ENCODE measurements at regions not wholly inside any gene's neighbourhood (a gene's known extent, or its start where the extent isn't known, plus 50 kb on each side); places are given as distances from the start of the nearest gene placed in this dataset.

DNA sequence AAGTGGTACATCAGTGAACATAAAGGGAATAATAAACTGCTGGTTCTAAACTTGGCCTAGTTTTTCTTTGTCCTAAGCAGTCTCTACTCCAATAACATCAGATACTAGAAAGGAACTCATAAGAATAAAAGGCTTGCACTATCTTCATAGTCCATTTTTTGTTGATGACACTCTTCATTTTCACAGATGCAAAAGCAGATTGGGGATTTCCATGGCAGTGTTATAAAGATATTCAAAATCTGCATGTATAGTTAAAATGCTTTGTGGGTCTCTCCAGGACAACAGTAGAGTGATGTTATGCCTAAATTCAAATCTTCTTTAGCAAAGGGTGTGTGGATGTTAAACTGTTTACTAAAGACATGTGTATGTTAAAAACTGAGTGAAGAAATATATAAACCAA is 745.8 kb downstream of the TRHDE start:
- POLR2A ChIA-PET (ENCODE audit: low non-redundant PET), result no interaction called here
- no TSS peak for BruUV-seq (replicated peaks)
- no peaks in the 10 kb centered on the region for H3K4me1 ChIP-seq (ENCODE audit: insufficient read depth, low read length, poor library complexity, severe bottlenecking)
- CTCF ChIA-PET, result no interaction called here
- no peak overlapping the region for H3K4me3 ChIP-seq (ENCODE audit: low read depth, low read length, poor library complexity, severe bottlenecking)
- no peaks in the 10 kb centered on the region for H3K27me3 ChIP-seq (replicated peaks; ENCODE audit: insufficient read depth, low read depth, low read length, poor library complexity)
- no peaks in the 10 kb centered on the region for H3K36me3 ChIP-seq (ENCODE audit: insufficient read depth, low read length, poor library complexity, severe bottlenecking)
- TF ChIP-seq EZH2 (IDR thresholded peaks at IDR 0.05; ENCODE audit: borderline replicate concordance, low read depth, low read length, poor library complexity, severe bottlenecking), result no peak
- TF ChIP-seq, protein P1, sequence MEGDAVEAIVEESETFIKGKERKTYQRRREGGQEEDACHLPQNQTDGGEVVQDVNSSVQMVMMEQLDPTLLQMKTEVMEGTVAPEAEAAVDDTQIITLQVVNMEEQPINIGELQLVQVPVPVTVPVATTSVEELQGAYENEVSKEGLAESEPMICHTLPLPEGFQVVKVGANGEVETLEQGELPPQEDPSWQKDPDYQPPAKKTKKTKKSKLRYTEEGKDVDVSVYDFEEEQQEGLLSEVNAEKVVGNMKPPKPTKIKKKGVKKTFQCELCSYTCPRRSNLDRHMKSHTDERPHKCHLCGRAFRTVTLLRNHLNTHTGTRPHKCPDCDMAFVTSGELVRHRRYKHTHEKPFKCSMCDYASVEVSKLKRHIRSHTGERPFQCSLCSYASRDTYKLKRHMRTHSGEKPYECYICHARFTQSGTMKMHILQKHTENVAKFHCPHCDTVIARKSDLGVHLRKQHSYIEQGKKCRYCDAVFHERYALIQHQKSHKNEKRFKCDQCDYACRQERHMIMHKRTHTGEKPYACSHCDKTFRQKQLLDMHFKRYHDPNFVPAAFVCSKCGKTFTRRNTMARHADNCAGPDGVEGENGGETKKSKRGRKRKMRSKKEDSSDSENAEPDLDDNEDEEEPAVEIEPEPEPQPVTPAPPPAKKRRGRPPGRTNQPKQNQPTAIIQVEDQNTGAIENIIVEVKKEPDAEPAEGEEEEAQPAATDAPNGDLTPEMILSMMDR (conservative IDR thresholded peaks at IDR 0.05; ENCODE audit: low read depth, low read length), result no peak
- no peak overlapping the region for H3K27ac ChIP-seq (ENCODE audit: low read depth, low read length, poor library complexity, severe bottlenecking)
- no peaks in the 10 kb centered on the region for H3K9me3 ChIP-seq (ENCODE audit: low read depth, low read length, poor library complexity, severe bottlenecking)
- intact Hi-C loops (cut with micrococcal nuclease; ENCODE audit: unreplicated experiment), result no loop called here
- DNase-seq (ENCODE audit: low spot score), result no peak

DNA sequence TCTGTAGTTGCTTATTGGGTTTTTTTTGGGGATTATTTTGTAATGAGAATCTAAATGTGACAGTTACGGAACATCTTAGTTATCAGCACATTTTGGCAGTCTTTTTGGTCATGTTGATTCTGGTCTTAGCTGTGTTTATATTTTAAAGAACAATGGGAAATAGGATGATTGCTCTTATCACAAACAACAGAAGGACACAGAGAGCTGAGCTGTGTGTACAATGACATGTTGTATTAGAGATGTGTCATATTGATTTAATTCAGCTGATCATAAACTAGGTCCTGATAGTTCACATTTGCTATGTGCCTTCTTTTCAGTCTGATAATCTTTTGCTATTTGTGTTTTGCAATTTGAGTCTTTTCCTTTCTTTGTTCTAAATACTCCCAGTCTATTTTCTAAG is 781.7 kb downstream of the TRHDE start:
- no peak overlapping the region for H3K27ac ChIP-seq (ENCODE audit: low read depth, low read length, poor library complexity, severe bottlenecking)
- H3K27me3 ChIP-seq (replicated peaks; ENCODE audit: insufficient read depth, low read depth, low read length, poor library complexity), result no peaks in the 10 kb centered on the region
- no peak for DNase-seq (ENCODE audit: low spot score)
- no peaks in the 10 kb centered on the region for H3K9me3 ChIP-seq (ENCODE audit: low read depth, low read length, poor library complexity, severe bottlenecking)
- ChIA-PET CTCF (no interaction called here), POLR2A (ENCODE audit: low non-redundant PET) (no interaction called here)
- no peak for TF ChIP-seq EZH2 (IDR thresholded peaks at IDR 0.05; ENCODE audit: borderline replicate concordance, low read depth, low read length, poor library complexity, severe bottlenecking)
- intact Hi-C loops (cut with micrococcal nuclease; ENCODE audit: unreplicated experiment), result no loop called here
- H3K36me3 ChIP-seq (ENCODE audit: insufficient read depth, low read length, poor library complexity, severe bottlenecking), result no peaks in the 10 kb centered on the region
- no peak overlapping the region for H3K4me3 ChIP-seq (ENCODE audit: low read depth, low read length, poor library complexity, severe bottlenecking)
- no TSS peak for BruUV-seq (replicated peaks)
- no peaks in the 10 kb centered on the region for H3K4me1 ChIP-seq (ENCODE audit: insufficient read depth, low read length, poor library complexity, severe bottlenecking)

DNA sequence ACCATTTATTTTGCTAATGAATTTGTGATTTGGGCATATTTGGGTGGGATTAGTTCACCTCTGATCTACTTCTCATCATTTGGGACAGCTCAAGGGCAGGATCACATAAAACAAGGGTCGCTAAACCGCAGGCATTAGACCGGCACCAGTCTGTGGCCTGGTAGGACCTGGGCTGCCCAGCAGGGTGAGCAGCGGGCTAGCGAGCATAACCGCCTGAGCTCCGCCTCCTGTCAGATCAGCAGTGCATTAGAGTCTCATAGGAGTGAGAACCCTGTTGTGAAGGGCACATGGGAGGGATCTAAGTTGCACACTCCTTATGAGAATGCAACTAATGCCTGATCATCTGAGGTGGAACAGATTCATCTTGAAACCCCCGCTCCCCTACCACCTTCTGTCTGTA is 785.3 kb downstream of the TRHDE start:
- intact Hi-C loops (cut with micrococcal nuclease; ENCODE audit: unreplicated experiment), result no loop called here
- no peaks in the 10 kb centered on the region for H3K27me3 ChIP-seq (replicated peaks; ENCODE audit: insufficient read depth, low read depth, low read length, poor library complexity)
- peak; percentile 4 for DNase-seq (ENCODE audit: low spot score)
- no peak overlapping the region for H3K27ac ChIP-seq (ENCODE audit: low read depth, low read length, poor library complexity, severe bottlenecking)
- H3K9me3 ChIP-seq (ENCODE audit: low read depth, low read length, poor library complexity, severe bottlenecking), result no peaks in the 10 kb centered on the region
- BruUV-seq (replicated peaks), result no TSS peak
- no peak overlapping the region for H3K4me3 ChIP-seq (ENCODE audit: low read depth, low read length, poor library complexity, severe bottlenecking)
- TF ChIP-seq, protein P1 (conservative IDR thresholded peaks at IDR 0.05; ENCODE audit: low read depth, low read length), result no peak
- no peak for TF ChIP-seq EZH2 (IDR thresholded peaks at IDR 0.05; ENCODE audit: borderline replicate concordance, low read depth, low read length, poor library complexity, severe bottlenecking)
- no peaks in the 10 kb centered on the region for H3K36me3 ChIP-seq (ENCODE audit: insufficient read depth, low read length, poor library complexity, severe bottlenecking)
- ChIA-PET CTCF (no interaction called here), POLR2A (ENCODE audit: low non-redundant PET) (no interaction called here)
- H3K4me1 ChIP-seq (ENCODE audit: insufficient read depth, low read length, poor library complexity, severe bottlenecking), result no peaks in the 10 kb centered on the region

DNA sequence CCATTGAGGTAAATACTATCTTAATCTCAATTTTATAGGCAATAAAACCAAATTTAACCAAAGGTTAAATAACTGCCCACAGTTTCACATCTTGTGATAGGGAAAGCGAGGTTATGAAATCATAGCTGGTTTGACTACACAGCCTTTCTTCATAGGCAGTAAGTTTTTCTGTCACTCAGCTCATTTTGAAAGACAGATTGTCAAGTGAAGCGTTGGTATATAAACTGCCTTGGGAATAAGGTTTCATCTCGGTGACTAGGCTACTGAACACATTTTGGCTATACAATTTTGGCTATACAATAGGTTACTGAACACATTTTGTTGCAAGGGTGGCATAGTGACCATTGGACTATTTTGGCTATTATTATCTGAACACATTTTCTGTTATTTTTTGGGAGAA is 793.7 kb downstream of the TRHDE start:
- POLR2A ChIA-PET (ENCODE audit: low non-redundant PET), result no interaction called here
- intact Hi-C loops (cut with micrococcal nuclease; ENCODE audit: unreplicated experiment), result no loop called here
- H3K4me3 ChIP-seq (ENCODE audit: low read depth, low read length, poor library complexity, severe bottlenecking), result no peak overlapping the region
- no peak for DNase-seq (ENCODE audit: low spot score)
- no peaks in the 10 kb centered on the region for H3K9me3 ChIP-seq (ENCODE audit: low read depth, low read length, poor library complexity, severe bottlenecking)
- CTCF ChIA-PET, result no interaction called here
- BruUV-seq (replicated peaks), result no TSS peak
- no peaks in the 10 kb centered on the region for H3K36me3 ChIP-seq (ENCODE audit: insufficient read depth, low read length, poor library complexity, severe bottlenecking)
- H3K27ac ChIP-seq (ENCODE audit: low read depth, low read length, poor library complexity, severe bottlenecking), result no peak overlapping the region
- H3K4me1 ChIP-seq (ENCODE audit: insufficient read depth, low read length, poor library complexity, severe bottlenecking), result no peaks in the 10 kb centered on the region
- no peak for TF ChIP-seq EZH2 (IDR thresholded peaks at IDR 0.05; ENCODE audit: borderline replicate concordance, low read depth, low read length, poor library complexity, severe bottlenecking)
- TF ChIP-seq, protein P1 (conservative IDR thresholded peaks at IDR 0.05; ENCODE audit: low read depth, low read length), result no peak
- H3K27me3 ChIP-seq (replicated peaks; ENCODE audit: insufficient read depth, low read depth, low read length, poor library complexity), result no peaks in the 10 kb centered on the region

Data from A673 (cell line).